ENCODE measurements at regions not wholly inside any gene's neighbourhood (a gene's known extent, or its start where the extent isn't known, plus 50 kb on each side); places are given as distances from the start of the nearest gene placed in this dataset.

DNA sequence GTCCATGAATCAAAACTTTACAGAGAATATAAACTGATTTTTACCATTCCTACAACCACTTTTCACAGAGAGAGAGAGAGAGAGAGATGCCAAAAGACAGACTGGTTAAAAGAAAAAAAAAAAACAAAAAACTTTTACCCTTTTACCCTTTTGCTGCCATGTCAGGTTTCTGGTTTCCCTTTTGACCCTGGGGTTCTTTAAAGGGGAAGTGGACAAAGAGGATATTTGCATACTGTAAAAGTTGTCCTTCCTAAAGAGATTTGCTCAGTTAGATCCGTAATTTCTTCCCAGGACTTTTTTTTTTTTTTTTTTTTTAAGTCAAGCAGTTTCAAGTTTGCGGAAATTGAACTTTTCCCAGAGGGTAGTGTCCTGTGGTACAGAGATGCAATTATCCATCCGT is 287.8 kb upstream of the RGS18 start:
- no peaks in the 10 kb centered on the region for H3K4me1 ChIP-seq (ENCODE audit: insufficient read depth, low read length)
- H3K36me3 ChIP-seq (replicated peaks in 1 of 2; ENCODE audit: control insufficient read depth in 1 of 2, insufficient read depth in 2 of 2, low read length in 2 of 2) = no peaks in the 10 kb centered on the region
- H3K9me3 ChIP-seq (ENCODE audit: low read length) = no peaks in the 10 kb centered on the region
- ChIA-PET POLR2A (no interaction called here), CTCF (ENCODE audit: low intra/inter-chr PET ratio, low total read pairs) (no interaction called here)
- FAIRE-seq (no peak), ATAC-seq (no peak), DNase-seq (ENCODE audit: low spot score) (no peak)
- no peak overlapping the region for H3K4me3 ChIP-seq (replicated peaks in 1 of 3; ENCODE audit: insufficient read depth in 1 of 3, low read depth in 2 of 3, low read length in 3 of 3)
- in situ Hi-C loops (cut with HindIII; ENCODE audit: extremely low pct_ligation_motif_present, low pct_unique_long_range_greater_than_20kb) = no loop called here
- no TSS peak for BruUV-seq (replicated peaks)
- no peak for TF ChIP-seq ZNF605 (CRISPR knock-in tag; IDR thresholded peaks at IDR 0.05)
- TF ChIP-seq, protein P1, sequence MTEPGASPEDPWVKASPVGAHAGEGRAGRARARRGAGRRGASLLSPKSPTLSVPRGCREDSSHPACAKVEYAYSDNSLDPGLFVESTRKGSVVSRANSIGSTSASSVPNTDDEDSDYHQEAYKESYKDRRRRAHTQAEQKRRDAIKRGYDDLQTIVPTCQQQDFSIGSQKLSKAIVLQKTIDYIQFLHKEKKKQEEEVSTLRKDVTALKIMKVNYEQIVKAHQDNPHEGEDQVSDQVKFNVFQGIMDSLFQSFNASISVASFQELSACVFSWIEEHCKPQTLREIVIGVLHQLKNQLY (CRISPR knock-in tag; IDR thresholded peaks at IDR 0.05) = no peak
- no peak for TF ChIP-seq NRL (CRISPR knock-in tag; IDR thresholded peaks at IDR 0.05; ENCODE audit: borderline replicate concordance)
- no peak for TF ChIP-seq PHB2 (IDR thresholded peaks at IDR 0.05; ENCODE audit: partially characterized antibody)
- TF ChIP-seq ZZZ3 (CRISPR knock-in tag; IDR thresholded peaks at IDR 0.05; ENCODE audit: borderline replicate concordance) = no peak
- no peak for TF ChIP-seq ZNF570 (CRISPR knock-in tag; IDR thresholded peaks at IDR 0.05; ENCODE audit: borderline replicate concordance)
- TF ChIP-seq, protein P2, sequence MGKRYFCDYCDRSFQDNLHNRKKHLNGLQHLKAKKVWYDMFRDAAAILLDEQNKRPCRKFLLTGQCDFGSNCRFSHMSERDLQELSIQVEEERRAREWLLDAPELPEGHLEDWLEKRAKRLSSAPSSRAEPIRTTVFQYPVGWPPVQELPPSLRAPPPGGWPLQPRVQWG (CRISPR knock-in tag; IDR thresholded peaks at IDR 0.05; ENCODE audit: borderline replicate concordance, low read depth) = no peak
- TF ChIP-seq ZNF326 (CRISPR knock-in tag; IDR thresholded peaks at IDR 0.05; ENCODE audit: borderline replicate concordance) = no peak
- TF ChIP-seq ZNF331 (CRISPR knock-in tag; IDR thresholded peaks at IDR 0.05) = no peak
- no peak for TF ChIP-seq ADNP (CRISPR knock-in tag; IDR thresholded peaks at IDR 0.05)
- TF ChIP-seq JUND (CRISPR knock-in tag; IDR thresholded peaks at IDR 0.05) = no peak
- TF ChIP-seq, protein P3, sequence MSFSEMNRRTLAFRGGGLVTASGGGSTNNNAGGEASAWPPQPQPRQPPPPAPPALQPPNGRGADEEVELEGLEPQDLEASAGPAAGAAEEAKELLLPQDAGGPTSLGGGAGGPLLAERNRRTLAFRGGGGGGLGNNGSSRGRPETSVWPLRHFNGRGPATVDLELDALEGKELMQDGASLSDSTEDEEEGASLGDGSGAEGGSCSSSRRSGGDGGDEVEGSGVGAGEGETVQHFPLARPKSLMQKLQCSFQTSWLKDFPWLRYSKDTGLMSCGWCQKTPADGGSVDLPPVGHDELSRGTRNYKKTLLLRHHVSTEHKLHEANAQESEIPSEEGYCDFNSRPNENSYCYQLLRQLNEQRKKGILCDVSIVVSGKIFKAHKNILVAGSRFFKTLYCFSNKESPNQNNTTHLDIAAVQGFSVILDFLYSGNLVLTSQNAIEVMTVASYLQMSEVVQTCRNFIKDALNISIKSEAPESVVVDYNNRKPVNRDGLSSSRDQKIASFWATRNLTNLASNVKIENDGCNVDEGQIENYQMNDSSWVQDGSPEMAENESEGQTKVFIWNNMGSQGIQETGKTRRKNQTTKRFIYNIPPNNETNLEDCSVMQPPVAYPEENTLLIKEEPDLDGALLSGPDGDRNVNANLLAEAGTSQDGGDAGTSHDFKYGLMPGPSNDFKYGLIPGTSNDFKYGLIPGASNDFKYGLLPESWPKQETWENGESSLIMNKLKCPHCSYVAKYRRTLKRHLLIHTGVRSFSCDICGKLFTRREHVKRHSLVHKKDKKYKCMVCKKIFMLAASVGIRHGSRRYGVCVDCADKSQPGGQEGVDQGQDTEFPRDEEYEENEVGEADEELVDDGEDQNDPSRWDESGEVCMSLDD (CRISPR knock-in tag; IDR thresholded peaks at IDR 0.05; ENCODE audit: borderline replicate concordance) = no peak
- TF ChIP-seq, protein P4, sequence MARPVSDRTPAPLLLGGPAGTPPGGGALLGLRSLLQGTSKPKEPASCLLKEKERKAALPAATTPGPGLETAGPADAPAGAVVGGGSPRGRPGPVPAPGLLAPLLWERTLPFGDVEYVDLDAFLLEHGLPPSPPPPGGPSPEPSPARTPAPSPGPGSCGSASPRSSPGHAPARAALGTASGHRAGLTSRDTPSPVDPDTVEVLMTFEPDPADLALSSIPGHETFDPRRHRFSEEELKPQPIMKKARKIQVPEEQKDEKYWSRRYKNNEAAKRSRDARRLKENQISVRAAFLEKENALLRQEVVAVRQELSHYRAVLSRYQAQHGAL (CRISPR knock-in tag; IDR thresholded peaks at IDR 0.05; ENCODE audit: not compliant biosample characterization) = no peak
- TF ChIP-seq, protein P5, sequence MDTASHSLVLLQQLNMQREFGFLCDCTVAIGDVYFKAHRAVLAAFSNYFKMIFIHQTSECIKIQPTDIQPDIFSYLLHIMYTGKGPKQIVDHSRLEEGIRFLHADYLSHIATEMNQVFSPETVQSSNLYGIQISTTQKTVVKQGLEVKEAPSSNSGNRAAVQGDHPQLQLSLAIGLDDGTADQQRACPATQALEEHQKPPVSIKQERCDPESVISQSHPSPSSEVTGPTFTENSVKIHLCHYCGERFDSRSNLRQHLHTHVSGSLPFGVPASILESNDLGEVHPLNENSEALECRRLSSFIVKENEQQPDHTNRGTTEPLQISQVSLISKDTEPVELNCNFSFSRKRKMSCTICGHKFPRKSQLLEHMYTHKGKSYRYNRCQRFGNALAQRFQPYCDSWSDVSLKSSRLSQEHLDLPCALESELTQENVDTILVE (CRISPR knock-in tag; IDR thresholded peaks at IDR 0.05) = no peak
- no peak for TF ChIP-seq ZFP36L1 (CRISPR knock-in tag; IDR thresholded peaks at IDR 0.05)
- TF ChIP-seq, protein P6, sequence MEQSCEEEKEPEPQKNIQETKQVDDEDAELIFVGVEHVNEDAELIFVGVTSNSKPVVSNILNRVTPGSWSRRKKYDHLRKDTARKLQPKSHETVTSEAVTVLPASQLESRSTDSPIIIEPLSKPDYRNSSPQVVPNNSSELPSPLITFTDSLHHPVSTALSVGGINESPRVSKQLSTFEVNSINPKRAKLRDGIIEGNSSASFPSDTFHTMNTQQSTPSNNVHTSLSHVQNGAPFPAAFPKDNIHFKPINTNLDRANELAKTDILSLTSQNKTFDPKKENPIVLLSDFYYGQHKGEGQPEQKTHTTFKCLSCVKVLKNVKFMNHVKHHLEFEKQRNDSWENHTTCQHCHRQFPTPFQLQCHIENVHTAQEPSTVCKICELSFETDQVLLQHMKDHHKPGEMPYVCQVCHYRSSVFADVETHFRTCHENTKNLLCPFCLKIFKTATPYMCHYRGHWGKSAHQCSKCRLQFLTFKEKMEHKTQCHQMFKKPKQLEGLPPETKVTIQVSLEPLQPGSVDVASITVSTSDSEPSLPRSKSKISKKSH (CRISPR knock-in tag; IDR thresholded peaks at IDR 0.05; ENCODE audit: borderline replicate concordance) = no peak
- no peak overlapping the region for H3K27ac ChIP-seq (ENCODE audit: extremely low read length, insufficient read depth, low read length)
- H3K4me2 ChIP-seq (ENCODE audit: low read depth, low read length) = no peak overlapping the region
- intact Hi-C loops (cut with micrococcal nuclease; ENCODE audit: unreplicated experiment) = loop anchor here (5.0 kb wide), 1 partner anchor 1207 kb away; no protein-coding TSS in a partner anchor
- H2AFZ ChIP-seq (ENCODE audit: low read length) = no peak overlapping the region
- WGBS (ENCODE audit: low lambda C conversion rate) = 14% methylated on average over 3 of the region's 3 CpGs
- H3K79me2 ChIP-seq (ENCODE audit: insufficient read depth, low read length) = no peaks in the 10 kb centered on the region
- H3K27me3 ChIP-seq (ENCODE audit: control insufficient read depth in 1 of 2, insufficient read depth in 2 of 2, low read length in 2 of 2) = no peaks in the 10 kb centered on the region
- no peaks in the 10 kb centered on the region for H4K20me1 ChIP-seq (ENCODE audit: insufficient read depth, low read length)
- H3K9ac ChIP-seq (ENCODE audit: insufficient read depth, low read depth, low read length) = no peak overlapping the region

Measured in HepG2 (cell line).